ENCODE measurements at regions not wholly inside any gene's neighbourhood (a gene's known extent, or its start where the extent isn't known, plus 50 kb on each side); places are given as distances from the start of the nearest gene placed in this dataset.

- TF ChIP-seq L3MBTL2 (conservative IDR thresholded peaks at IDR 0.05) (no peak), HDGF (IDR thresholded peaks at IDR 0.05; ENCODE audit: borderline replicate concordance) (no peak)
Measured at GRCh38 chr3:59596741-59597140, 546.9 kb upstream of the CFAP20DC start.
